Kidney epithelial cell (primary cell): ENCODE measurements at regions not wholly inside any gene's neighbourhood (a gene's known extent, or its start where the extent isn't known, plus 50 kb on each side); places are given as distances from the start of the nearest gene placed in this dataset.

Experiments
- DNase-seq: peaks from one replicate; pipeline ENCODE4 v3.0.0-alpha.2; 2010; ENCODE audit warnings: low read depth
- H3K27me3 ChIP-seq: 2 replicates; pipeline ENCODE4 v1.6.0; 2011; ENCODE audit warnings: low read length; ENCODE audit not compliant: control insufficient read depth, insufficient read depth
- H3K36me3 ChIP-seq: 2 replicates; pipeline ENCODE4 v1.5.1; 2011; ENCODE audit warnings: low read length; ENCODE audit not compliant: control insufficient read depth, insufficient read depth
- H3K4me3 ChIP-seq: 2 replicates; pipeline ENCODE4 v1.5.1; 2011; ENCODE audit warnings: low read depth, mild to moderate bottlenecking, control low read depth, low read length
- TF ChIP-seq, protein P1 (sequence below): IDR thresholded peaks from 2 replicates; pipeline ENCODE4 v1.5.1; 2011; ENCODE audit warnings: mild to moderate bottlenecking, moderate library complexity, low read length, control low read depth, inconsistent platforms; ENCODE audit not compliant: insufficient read depth, poor library complexity, severe bottlenecking

DNA sequence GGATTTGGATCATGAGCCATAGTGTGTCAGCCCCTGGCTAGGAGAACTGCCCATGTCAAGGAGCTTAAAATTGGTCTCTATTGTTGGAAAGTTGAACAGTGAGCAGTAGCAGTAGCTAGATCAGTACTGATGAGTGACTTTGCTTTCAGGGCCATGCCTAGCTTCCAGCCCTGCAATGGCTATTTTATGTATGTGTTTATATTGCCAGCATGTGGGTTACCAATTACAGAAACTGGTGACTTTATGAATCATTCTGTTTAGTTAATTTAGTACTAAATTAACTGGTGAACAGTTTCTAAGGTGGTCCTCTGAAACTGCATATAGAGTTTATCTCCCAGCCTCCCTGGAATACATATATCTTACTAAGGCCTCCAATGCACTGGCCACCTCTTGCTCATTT, 908.1 kb upstream of the ALCAM start:
- TF ChIP-seq, protein P1, sequence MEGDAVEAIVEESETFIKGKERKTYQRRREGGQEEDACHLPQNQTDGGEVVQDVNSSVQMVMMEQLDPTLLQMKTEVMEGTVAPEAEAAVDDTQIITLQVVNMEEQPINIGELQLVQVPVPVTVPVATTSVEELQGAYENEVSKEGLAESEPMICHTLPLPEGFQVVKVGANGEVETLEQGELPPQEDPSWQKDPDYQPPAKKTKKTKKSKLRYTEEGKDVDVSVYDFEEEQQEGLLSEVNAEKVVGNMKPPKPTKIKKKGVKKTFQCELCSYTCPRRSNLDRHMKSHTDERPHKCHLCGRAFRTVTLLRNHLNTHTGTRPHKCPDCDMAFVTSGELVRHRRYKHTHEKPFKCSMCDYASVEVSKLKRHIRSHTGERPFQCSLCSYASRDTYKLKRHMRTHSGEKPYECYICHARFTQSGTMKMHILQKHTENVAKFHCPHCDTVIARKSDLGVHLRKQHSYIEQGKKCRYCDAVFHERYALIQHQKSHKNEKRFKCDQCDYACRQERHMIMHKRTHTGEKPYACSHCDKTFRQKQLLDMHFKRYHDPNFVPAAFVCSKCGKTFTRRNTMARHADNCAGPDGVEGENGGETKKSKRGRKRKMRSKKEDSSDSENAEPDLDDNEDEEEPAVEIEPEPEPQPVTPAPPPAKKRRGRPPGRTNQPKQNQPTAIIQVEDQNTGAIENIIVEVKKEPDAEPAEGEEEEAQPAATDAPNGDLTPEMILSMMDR = no peak
- no peaks in the 10 kb centered on the region for H3K27me3 ChIP-seq
- DNase-seq = no peak
- H3K36me3 ChIP-seq = no peaks in the 10 kb centered on the region
- no peak overlapping the region for H3K4me3 ChIP-seq

DNA sequence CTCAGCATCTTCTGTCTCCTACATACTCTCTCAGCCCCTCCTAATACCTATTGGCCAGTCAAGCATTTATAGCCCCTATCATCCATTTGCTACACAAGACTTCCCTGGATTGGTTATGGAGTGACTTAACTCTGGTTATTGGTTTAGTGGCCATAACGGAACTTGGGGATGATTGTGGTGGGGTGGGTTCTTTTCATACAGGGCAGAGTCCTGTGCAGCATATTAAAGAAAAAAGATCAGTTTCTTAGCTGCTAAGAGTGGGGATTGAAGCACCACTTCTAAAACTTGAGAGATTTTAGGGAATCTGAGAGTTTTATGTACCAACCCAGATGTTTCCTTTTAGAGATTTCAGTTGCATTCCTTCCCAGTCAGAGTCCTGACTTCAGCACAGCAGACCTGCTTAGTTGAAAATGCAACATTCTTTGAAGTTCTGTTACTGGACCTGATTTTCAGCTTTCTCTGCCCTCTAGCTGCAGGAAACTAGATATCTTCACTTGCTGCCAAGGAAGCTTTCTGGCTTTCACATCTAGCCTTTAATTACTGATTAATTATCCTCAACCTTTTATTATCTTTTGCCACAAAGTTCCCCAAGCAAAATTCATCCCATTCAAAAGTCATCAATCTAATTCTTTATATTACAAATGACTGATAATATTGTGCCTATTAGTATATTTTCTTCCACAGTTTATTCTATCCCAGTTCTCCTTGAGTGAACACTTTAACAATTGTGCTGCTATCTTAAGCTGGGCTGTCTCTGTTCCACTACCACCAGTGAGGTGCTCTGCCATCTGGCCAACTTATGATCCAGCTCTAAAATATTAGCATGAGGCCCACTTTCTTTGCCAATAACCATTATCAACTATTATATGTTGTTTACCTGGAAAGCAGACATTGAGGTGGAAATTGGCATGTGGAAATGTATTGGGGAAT, 906.0 kb upstream of the ALCAM start:
- DNase-seq = peak; percentile 48
- Histone ChIP-seq H3K27me3 (no peaks in the 10 kb centered on the region), H3K4me3 (no peak overlapping the region), H3K36me3 (no peaks in the 10 kb centered on the region)
- TF ChIP-seq, protein P1 = peak; percentile 67

DNA sequence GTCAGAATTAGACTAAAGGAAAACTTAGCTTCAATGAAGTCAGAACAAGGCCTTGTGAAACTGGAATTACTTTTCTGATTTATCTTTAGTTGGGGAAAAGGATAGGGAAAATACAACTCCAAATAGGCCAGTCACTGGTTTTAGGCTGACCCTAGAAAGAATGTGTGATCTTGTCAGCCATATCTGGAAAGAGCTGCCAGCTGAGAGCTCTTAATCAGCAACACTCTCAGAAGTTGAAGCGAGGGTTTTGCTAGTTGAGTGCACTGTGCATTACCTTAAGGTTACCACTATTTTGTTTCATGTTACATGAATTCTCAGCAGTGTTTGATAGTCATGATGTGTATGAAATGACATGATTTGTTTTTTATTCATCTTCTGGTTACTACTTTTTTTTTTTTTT, 905.3 kb upstream of the ALCAM start:
- TF ChIP-seq, protein P1 = no peak
- no peaks in the 10 kb centered on the region for H3K36me3 ChIP-seq
- DNase-seq = no peak
- H3K27me3 ChIP-seq = no peaks in the 10 kb centered on the region
- H3K4me3 ChIP-seq = no peak overlapping the region

DNA sequence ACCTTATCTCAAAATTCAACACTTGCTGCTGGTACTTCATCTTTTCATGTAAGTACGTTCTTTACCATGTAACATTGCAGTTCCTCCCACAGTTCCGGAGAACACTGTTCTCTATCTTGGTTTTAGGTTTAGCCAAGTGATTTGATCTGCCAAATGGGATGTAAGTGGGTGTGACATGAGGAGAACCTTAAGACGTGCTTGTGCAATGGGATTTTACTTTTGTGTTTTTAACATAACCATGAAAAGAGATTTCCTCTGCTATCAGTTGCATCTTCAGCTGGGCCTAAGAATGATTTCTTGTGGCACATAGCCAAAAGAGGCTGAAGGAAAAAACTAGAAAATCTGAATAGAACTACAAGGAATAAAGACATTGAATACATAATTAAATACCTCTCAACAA, 894.5 kb upstream of the ALCAM start:
- Histone ChIP-seq H3K36me3 (no peaks in the 10 kb centered on the region), H3K4me3 (no peak overlapping the region), H3K27me3 (no peaks in the 10 kb centered on the region)
- TF ChIP-seq, protein P1 = no peak
- no peak for DNase-seq

DNA sequence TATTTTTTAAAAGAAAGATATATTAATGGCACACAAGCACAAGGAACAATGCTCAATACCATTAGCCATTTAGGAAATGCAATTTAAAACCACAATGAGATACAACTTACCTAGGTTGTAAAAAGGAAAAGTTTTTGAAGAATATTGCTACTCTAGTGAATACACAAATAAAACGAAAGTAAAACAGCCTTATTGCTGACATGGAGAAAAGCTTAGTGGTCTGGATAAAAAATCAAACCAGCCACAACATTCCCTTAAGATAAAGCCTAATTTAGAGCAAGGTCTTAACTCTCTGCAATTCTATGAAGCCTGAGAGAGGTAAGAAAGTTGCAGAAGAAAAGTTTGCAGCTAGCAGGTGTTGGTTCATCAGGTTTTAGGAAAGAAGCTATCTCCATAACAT, 892.7 kb upstream of the ALCAM start:
- H3K27me3 ChIP-seq = no peaks in the 10 kb centered on the region
- TF ChIP-seq, protein P1 = no peak
- H3K4me3 ChIP-seq = no peak overlapping the region
- no peaks in the 10 kb centered on the region for H3K36me3 ChIP-seq
- DNase-seq = no peak

DNA sequence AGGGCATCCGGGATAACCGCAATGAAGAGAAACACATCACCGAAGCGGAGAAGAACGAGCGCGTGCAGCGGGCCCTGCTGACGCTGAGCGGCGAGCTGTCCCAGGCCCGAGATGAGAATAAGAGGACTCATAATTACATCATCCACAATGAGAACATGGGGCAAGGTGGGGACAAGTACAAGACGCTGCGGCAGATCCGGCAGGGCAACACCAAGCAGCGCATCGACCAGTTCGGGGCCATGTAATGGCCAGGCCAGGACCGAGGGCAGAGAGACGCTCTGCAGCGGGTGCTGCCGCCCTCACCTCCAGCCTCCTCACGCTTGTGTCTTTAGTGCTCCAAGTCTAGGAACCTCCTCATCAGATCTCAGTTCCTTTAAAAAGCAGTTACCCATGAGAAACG, 863.7 kb upstream of the ALCAM start:
- no peaks in the 10 kb centered on the region for H3K27me3 ChIP-seq
- no peak for DNase-seq
- TF ChIP-seq, protein P1 = no peak
- H3K4me3 ChIP-seq = no peak overlapping the region
- H3K36me3 ChIP-seq = no peaks in the 10 kb centered on the region
